Osteoblast (primary cell): ENCODE measurements at regions not wholly inside any gene's neighbourhood (a gene's known extent, or its start where the extent isn't known, plus 50 kb on each side); places are given as distances from the start of the nearest gene placed in this dataset.

Source experiments
- DNase-seq: peaks from one replicate; pipeline ENCODE4 v3.0.0; 2011; ENCODE audit warnings: low spot score, mixed read lengths; ENCODE audit not compliant: insufficient read length; ENCODE audit errors: missing footprints
- H2AFZ ChIP-seq: 2 replicates; pipeline ENCODE4 v1.6.0; 2011; ENCODE audit warnings: mild to moderate bottlenecking, low read length
- H3K27ac ChIP-seq: 2 replicates; pipeline ENCODE4 v1.5.1; 2011; ENCODE audit warnings: mild to moderate bottlenecking, low read depth, low read length, moderate library complexity
- H3K27me3 ChIP-seq: 2 replicates; pipeline ENCODE4 v1.6.0; 2012; ENCODE audit warnings: mild to moderate bottlenecking, control low read depth, inconsistent platforms, low read length, moderate library complexity; ENCODE audit not compliant: insufficient read depth
- H3K36me3 ChIP-seq: 2 replicates; pipeline ENCODE4 v1.5.1; 2011; ENCODE audit warnings: mild to moderate bottlenecking, low read length, control low read depth, moderate library complexity; ENCODE audit not compliant: insufficient read depth
- H3K4me1 ChIP-seq: 2 replicates; pipeline ENCODE4 v1.5.1; 2011; ENCODE audit warnings: mild to moderate bottlenecking, low read length, control low read depth, moderate library complexity; ENCODE audit not compliant: insufficient read depth
- H3K4me2 ChIP-seq: 2 replicates; pipeline ENCODE4 v1.6.0; 2011; ENCODE audit warnings: mild to moderate bottlenecking, low read length; ENCODE audit not compliant: insufficient read depth
- H3K4me3 ChIP-seq: fragments of 200-600 bp; sonication (generic); 3 replicates; pipeline ENCODE4 v1.5.1; 2012; ENCODE audit warnings: mild to moderate bottlenecking, low read length, inconsistent platforms; ENCODE audit not compliant: insufficient read depth
- H3K79me2 ChIP-seq: 2 replicates; pipeline ENCODE4 v1.6.0; 2012; ENCODE audit warnings: mild to moderate bottlenecking, low read length, control low read depth, inconsistent platforms; ENCODE audit not compliant: insufficient read depth
- H3K9me3 ChIP-seq: 2 replicates; pipeline ENCODE4 v1.5.1; 2011; ENCODE audit warnings: low read depth, low read length, control low read depth
- H4K20me1 ChIP-seq: 2 replicates; pipeline ENCODE4 v1.6.0; 2012; ENCODE audit warnings: mild to moderate bottlenecking, low read length, control low read depth; ENCODE audit not compliant: insufficient read depth
- TF ChIP-seq, protein P1 (sequence below): IDR thresholded peaks from 2 replicates; pipeline ENCODE4 v1.5.1; 2011; ENCODE audit warnings: mild to moderate bottlenecking, low read depth, low read length, moderate library complexity; ENCODE audit errors: extremely low read depth

DNA sequence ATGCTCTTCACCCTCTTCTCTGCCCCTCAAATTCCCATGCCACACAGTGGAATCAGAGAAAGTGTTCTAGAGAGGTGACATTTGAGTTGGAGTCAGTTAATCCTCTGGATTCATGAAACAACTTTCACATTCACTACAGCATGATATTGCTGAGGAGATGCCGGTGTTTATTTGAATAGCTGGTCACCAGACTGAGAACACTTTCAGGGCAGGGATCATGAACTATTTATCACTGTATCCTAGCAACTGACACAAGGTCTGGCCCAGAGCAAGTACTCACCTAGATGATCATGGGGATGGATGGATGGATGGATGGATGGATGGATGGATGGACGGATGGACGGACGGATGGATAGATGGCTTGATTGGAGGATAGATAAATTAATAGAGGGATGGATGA, 116.7 kb upstream of the ZMIZ1 start:
- Histone ChIP-seq H3K4me1 (peaks cover 31% of the 10 kb centered on the region), H3K4me2 (no peak overlapping the region), H2AFZ (no peak overlapping the region), H3K9me3 (no peaks in the 10 kb centered on the region), H3K36me3 (no peaks in the 10 kb centered on the region), H3K27ac (no peak overlapping the region), H3K27me3 (no peaks in the 10 kb centered on the region), H3K4me3 (no peak overlapping the region), H3K79me2 (no peaks in the 10 kb centered on the region), H4K20me1 (no peaks in the 10 kb centered on the region)
- TF ChIP-seq, protein P1, sequence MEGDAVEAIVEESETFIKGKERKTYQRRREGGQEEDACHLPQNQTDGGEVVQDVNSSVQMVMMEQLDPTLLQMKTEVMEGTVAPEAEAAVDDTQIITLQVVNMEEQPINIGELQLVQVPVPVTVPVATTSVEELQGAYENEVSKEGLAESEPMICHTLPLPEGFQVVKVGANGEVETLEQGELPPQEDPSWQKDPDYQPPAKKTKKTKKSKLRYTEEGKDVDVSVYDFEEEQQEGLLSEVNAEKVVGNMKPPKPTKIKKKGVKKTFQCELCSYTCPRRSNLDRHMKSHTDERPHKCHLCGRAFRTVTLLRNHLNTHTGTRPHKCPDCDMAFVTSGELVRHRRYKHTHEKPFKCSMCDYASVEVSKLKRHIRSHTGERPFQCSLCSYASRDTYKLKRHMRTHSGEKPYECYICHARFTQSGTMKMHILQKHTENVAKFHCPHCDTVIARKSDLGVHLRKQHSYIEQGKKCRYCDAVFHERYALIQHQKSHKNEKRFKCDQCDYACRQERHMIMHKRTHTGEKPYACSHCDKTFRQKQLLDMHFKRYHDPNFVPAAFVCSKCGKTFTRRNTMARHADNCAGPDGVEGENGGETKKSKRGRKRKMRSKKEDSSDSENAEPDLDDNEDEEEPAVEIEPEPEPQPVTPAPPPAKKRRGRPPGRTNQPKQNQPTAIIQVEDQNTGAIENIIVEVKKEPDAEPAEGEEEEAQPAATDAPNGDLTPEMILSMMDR, result no peak
- DNase-seq, result no peak

DNA sequence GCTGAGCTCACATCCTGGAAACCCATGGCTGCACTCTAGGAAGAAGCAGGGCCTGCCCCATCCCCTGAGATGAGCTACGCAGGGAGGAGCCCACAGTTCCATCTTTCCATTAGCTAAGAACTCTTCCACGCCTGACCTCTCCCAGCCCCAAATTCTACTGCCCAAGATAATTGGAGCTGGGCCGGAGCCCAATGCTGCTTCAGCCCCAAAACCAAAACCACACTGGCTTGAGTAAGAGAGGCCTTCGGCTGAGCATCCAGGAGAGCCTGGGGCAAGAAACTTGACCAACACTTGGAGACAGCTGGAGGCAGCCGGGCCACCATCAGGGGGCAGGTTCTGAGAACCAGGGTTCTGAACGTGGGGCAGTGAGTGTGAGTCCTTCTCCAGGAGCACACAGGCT, 116.1 kb upstream of the ZMIZ1 start:
- Histone ChIP-seq H2AFZ (peak overlapping the region; percentile 12), H3K9me3 (no peaks in the 10 kb centered on the region), H3K4me1 (peaks cover 31% of the 10 kb centered on the region), H3K4me2 (peak overlapping the region; percentile 49), H3K27me3 (no peaks in the 10 kb centered on the region), H3K79me2 (no peaks in the 10 kb centered on the region), H4K20me1 (no peaks in the 10 kb centered on the region), H3K27ac (peak overlapping the region; percentile 55), H3K4me3 (no peak overlapping the region), H3K36me3 (no peaks in the 10 kb centered on the region)
- TF ChIP-seq, protein P1, result peak; percentile 20
- peak; percentile 95 for DNase-seq

DNA sequence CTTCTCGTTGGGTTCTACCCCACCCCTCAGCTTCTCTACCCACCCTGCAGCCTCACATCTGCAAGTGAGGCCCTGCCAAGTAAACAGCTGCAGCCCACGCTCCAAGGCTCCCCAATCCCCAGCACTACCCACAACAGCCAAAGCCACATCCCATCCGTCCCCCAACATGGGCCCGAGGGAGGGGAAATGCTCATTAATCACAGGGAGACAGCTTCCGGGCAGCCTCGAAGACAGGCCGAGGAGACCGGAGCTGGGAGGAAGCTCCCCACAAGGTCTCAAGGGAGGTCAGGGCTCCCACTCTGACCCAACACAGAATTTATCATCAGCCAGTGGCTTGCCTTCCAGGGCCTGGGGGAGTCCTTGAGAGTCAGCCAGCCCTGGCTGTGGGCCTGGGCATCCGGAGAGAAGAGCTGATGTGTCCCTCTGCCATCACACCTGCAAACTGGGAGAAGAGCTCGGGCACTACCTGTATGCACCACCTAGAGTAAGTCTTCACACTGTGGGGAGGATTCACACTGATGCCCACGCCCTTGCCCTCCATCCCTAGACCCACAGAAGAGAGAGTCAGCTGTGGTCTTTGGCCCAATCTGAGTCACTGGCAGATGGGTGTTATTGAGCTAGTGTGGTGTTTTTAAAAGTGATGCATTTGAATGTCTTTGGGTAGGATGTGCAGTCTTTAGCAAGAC, 115.5 kb upstream of the ZMIZ1 start:
- Histone ChIP-seq H3K4me2 (peak overlapping the region; percentile 49), H2AFZ (no peak overlapping the region), H3K27me3 (no peaks in the 10 kb centered on the region), H3K4me1 (peaks cover 31% of the 10 kb centered on the region), H4K20me1 (no peaks in the 10 kb centered on the region), H3K4me3 (no peak overlapping the region), H3K27ac (peak overlapping the region; percentile 55), H3K79me2 (no peaks in the 10 kb centered on the region), H3K9me3 (no peaks in the 10 kb centered on the region), H3K36me3 (no peaks in the 10 kb centered on the region)
- TF ChIP-seq, protein P1, result no peak
- peak; percentile 89 for DNase-seq

DNA sequence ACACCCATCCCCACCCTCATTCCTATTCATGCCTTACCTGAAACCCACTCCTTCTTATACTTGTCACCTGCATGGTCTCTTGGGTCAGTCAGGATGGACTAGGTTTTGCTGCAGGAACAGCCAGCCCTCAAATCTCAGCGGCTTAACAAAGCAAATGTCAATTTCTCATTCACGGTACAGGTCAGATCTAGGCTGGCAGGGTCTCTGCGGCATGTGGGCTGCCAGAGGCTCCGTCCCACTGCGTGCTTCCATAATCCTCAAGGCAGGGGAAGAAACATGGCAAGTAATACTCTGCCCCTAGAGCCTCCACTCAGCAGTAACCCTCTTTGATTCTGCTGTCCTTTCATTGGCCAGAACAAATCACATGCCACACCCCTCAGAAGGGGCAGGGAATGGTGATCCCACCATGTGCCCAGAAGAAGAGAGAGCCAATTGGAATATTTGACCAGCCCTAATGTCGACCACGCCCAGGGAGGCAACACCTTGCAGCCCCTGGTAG, 114.9 kb upstream of the ZMIZ1 start:
- no peaks in the 10 kb centered on the region for H3K79me2 ChIP-seq
- no peak overlapping the region for H2AFZ ChIP-seq
- no peaks in the 10 kb centered on the region for H4K20me1 ChIP-seq
- no peaks in the 10 kb centered on the region for H3K36me3 ChIP-seq
- peaks cover 31% of the 10 kb centered on the region for H3K4me1 ChIP-seq
- peak overlapping the region; percentile 49 for H3K4me2 ChIP-seq
- TF ChIP-seq, protein P1, result no peak
- no peaks in the 10 kb centered on the region for H3K27me3 ChIP-seq
- no peak for DNase-seq
- H3K27ac ChIP-seq, result peak overlapping the region; percentile 55
- H3K4me3 ChIP-seq, result no peak overlapping the region
- no peaks in the 10 kb centered on the region for H3K9me3 ChIP-seq
